Activated CD4-positive, alpha-beta memory T cell treated with anti-CD3 and anti-CD28 coated beads for 36 hours (primary cell): ENCODE measurements at regions not wholly inside any gene's neighbourhood (a gene's known extent, or its start where the extent isn't known, plus 50 kb on each side); places are given as distances from the start of the nearest gene placed in this dataset.
"Not testable (repeated sequence)": the region's sequence is repeated elsewhere in the genome, so short reads cannot be mapped to it uniquely, and the experiment has no call there.

Experiments used
- CTCF ChIA-PET: fragments of 350-600 bp; sonication (Branson Sonifier 250); formaldehyde crosslinking; loops from one replicate; lab custom pipeline; 2021; ENCODE audit warnings: antibody characterized with exemption, inconsistent platforms; lab: Charles Lee
- POLR2A ChIA-PET: fragments of 350-600 bp; sonication (Branson Sonifier 250); formaldehyde crosslinking; loops from one replicate; lab custom pipeline; 2021; ENCODE audit warnings: antibody characterized with exemption; lab: Charles Lee
- DNase-seq: peaks from one replicate; pipeline ENCODE4 v3.0.0-alpha.2; 2020
- H3K27ac Mint-ChIP-seq: one replicate; pipeline ENCODE4 v1.8.0; 2021; ENCODE audit warnings: mixed read lengths
- H3K27me3 Mint-ChIP-seq: one replicate; pipeline ENCODE4 v1.8.0; 2021; ENCODE audit warnings: mixed read lengths
- H3K36me3 Mint-ChIP-seq: one replicate; pipeline ENCODE4 v1.8.0; 2021; ENCODE audit warnings: mixed read lengths
- H3K4me1 Mint-ChIP-seq: one replicate; pipeline ENCODE4 v1.8.0; 2021; ENCODE audit warnings: low read depth, mixed read lengths
- H3K4me3 Mint-ChIP-seq: one replicate; pipeline ENCODE4 v1.8.0; 2021; ENCODE audit warnings: mild to moderate bottlenecking, mixed read lengths
- H3K9me3 Mint-ChIP-seq: one replicate; pipeline ENCODE4 v1.8.0; 2021; ENCODE audit warnings: mixed read lengths
- intact Hi-C: fragments of 100-400 bp; cut with micrococcal nuclease; formaldehyde crosslinking; loops from one replicate; pipeline ENCODE4 v1.15.1; 2023

- H3K27me3 Mint-ChIP-seq = peaks cover 23% of the 10 kb centered on the region
- intact Hi-C loops, CTCF ChIA-PET, H3K27ac Mint-ChIP-seq, H3K4me3 Mint-ChIP-seq, H3K9me3 Mint-ChIP-seq, POLR2A ChIA-PET, H3K36me3 Mint-ChIP-seq, DNase-seq: not testable (repeated sequence)
- H3K4me1 Mint-ChIP-seq = peaks cover 11% of the 10 kb centered on the region
Observed at GRCh38 chr6:165836648-165837047, 173.6 kb upstream of the PDE10A start.

DNA sequence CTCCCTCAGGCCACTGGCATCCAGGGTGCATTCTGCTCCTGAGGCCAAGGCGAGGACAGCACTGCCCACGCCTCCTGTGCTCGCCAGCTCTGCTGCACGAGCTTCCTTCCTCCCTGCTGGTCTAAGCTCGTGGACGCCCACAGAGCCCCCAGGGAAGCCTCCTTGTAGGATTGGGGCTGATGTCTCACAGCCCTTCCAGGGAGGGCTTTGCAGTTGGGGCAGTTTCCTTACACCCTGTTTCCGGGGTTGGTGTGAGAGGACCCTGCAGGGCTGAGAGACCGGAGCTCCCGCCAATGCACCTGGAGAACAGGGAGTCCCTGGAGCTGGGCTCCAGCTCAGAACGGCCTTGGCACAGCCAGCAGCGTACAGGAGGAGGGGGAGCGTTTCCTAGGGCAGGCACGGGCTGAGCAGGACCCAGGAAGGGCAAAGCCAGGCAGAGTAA is 172.4 kb upstream of the PDE10A start:
- intact Hi-C loops = no loop called here
- no peak for DNase-seq
- ChIA-PET POLR2A (no interaction called here), CTCF (no interaction called here)
- H3K4me3 Mint-ChIP-seq = no peak overlapping the region
- H3K9me3 Mint-ChIP-seq = no peaks in the 10 kb centered on the region
- H3K36me3 Mint-ChIP-seq = no peaks in the 10 kb centered on the region
- H3K27me3 Mint-ChIP-seq = peaks cover 22% of the 10 kb centered on the region
- no peak overlapping the region for H3K27ac Mint-ChIP-seq
- peaks cover 11% of the 10 kb centered on the region for H3K4me1 Mint-ChIP-seq

DNA sequence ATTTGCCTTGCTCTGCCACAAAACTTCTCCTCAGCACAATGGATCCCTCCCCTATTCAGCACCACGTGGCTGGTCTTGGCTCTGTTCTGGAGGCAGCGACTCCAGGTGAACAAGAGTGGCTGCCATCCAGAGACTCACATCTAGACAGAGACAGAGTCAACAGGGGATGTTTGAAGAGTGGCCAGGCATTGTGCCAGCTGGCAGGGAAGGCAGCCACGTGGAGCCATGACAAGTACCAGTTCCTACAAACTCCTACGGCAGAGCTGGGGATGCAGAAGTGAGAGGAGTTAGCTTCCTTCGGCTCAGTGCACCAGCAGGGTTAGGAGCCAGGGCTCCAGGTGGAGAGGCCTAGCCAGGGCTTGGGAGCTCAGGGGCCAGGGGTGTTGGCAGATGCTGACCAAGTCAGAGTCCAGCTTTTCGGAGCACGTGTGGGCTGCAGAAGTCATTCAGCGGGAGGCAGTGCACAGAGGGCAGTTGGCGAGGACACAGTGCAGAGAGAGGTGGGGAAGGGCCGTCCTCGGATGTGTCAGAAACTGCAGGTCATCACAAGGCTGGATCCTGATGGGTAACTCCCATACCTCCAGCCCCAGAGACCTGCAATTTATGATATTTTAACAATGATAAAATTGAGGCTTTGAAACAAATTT is 171.7 kb upstream of the PDE10A start:
- Mint-ChIP-seq H3K27me3 (peaks cover 21% of the 10 kb centered on the region), H3K9me3 (no peaks in the 10 kb centered on the region), H3K4me3 (no peak overlapping the region), H3K4me1 (peaks cover 11% of the 10 kb centered on the region), H3K36me3 (no peaks in the 10 kb centered on the region), H3K27ac (no peak overlapping the region)
- DNase-seq = no peak
- ChIA-PET CTCF (interaction anchor here (1.1 kb wide), 1 partner anchor 16 kb away, joined by 3 read pairs; no protein-coding TSS in a partner anchor), POLR2A (no interaction called here)
- intact Hi-C loops = no loop called here

GRCh38 chr6:165833355-165833754 is 170.3 kb upstream of the PDE10A start:
- H3K4me3 Mint-ChIP-seq = no peak overlapping the region
- H3K9me3 Mint-ChIP-seq = no peaks in the 10 kb centered on the region
- no peaks in the 10 kb centered on the region for H3K36me3 Mint-ChIP-seq
- ChIA-PET CTCF (interaction anchor here (1.1 kb wide), 1 partner anchor 17 kb away, joined by 3 read pairs; no protein-coding TSS in a partner anchor), POLR2A (no interaction called here)
- no peak overlapping the region for H3K27ac Mint-ChIP-seq
- H3K4me1 Mint-ChIP-seq = peaks cover 11% of the 10 kb centered on the region
- intact Hi-C loops = no loop called here
- DNase-seq = no peak
- H3K27me3 Mint-ChIP-seq = peaks cover 18% of the 10 kb centered on the region

DNA sequence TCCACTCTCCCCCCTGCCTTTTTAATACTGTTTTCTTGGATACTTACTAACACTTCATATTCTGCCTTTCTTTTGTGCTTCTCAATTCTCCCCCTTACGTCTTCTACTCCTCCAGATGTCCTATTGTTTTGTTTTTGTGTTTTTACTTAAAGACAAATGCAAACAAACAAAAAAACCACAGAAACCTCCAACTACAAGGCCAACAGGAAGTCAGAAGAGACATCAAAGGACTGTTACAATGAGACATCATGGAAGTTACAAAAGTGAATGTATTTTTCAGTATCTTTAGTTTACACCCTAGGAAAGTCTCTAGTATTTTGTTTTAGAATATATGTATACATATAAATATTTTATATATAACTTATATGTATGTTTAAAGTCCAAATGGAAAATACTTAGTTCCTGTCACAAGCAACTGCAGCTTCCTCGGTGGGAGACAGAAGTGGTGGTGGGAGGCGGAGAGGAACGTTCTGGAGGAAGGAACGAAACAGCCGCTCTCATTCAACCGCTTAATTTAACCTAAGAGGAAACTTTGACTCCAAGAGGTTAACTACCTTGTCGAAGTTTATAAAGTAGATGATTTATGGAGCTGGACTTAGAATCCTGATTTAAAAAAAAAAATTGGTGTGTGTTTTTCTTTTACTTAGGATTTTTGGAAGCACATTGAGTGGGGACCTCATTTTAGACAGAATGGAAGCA is 168.9 kb upstream of the PDE10A start:
- intact Hi-C loops = no loop called here
- CTCF ChIA-PET = no interaction called here
- no peak for DNase-seq
- Mint-ChIP-seq H3K27me3 (peaks cover 16% of the 10 kb centered on the region), H3K4me1 (peaks cover 11% of the 10 kb centered on the region), H3K9me3 (no peaks in the 10 kb centered on the region), H3K4me3 (no peak overlapping the region), H3K36me3 (no peaks in the 10 kb centered on the region), H3K27ac (no peak overlapping the region)
- POLR2A ChIA-PET = no interaction called here

DNA sequence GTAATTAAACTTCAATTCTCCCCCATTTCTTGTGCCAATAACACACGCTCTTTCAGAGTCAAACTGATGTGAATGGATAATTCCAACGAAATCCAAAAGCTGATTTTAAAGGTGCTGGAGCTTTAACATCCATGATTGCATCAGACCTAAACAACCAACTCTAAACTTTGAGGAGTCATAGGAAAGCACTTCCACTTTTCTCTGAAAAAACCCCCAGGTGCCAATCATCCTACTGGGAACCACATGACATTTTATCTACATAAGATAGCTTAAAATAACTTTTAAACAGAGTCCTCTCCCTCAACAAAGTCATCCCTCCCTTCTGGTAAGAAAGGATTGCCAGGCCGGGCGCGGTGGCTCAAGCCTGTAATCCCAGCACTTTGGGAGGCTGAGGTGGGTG is 167.7 kb upstream of the PDE10A start:
- ChIA-PET POLR2A (no interaction called here), CTCF (no interaction called here)
- peaks cover 11% of the 10 kb centered on the region for H3K4me1 Mint-ChIP-seq
- no peak overlapping the region for H3K4me3 Mint-ChIP-seq
- DNase-seq = no peak
- no peak overlapping the region for H3K27ac Mint-ChIP-seq
- H3K9me3 Mint-ChIP-seq = no peaks in the 10 kb centered on the region
- H3K36me3 Mint-ChIP-seq = no peaks in the 10 kb centered on the region
- peaks cover 13% of the 10 kb centered on the region for H3K27me3 Mint-ChIP-seq
- intact Hi-C loops = no loop called here

- Mint-ChIP-seq H3K36me3 (no peaks in the 10 kb centered on the region), H3K27ac (no peak overlapping the region), H3K27me3 (peaks cover 13% of the 10 kb centered on the region), H3K9me3 (no peaks in the 10 kb centered on the region), H3K4me1 (peaks cover 11% of the 10 kb centered on the region), H3K4me3 (no peak overlapping the region)
- CTCF ChIA-PET = no interaction called here
- intact Hi-C loops = no loop called here
- no peak for DNase-seq
- POLR2A ChIA-PET = no interaction called here
Observed at GRCh38 chr6:165829376-165829775, 166.3 kb upstream of the PDE10A start.

- no peak overlapping the region for H3K27ac Mint-ChIP-seq
- intact Hi-C loops = no loop called here
- ChIA-PET POLR2A (no interaction called here), CTCF (no interaction called here)
- no peaks in the 10 kb centered on the region for H3K36me3 Mint-ChIP-seq
- H3K4me1 Mint-ChIP-seq = peaks cover 4% of the 10 kb centered on the region
- H3K9me3 Mint-ChIP-seq = no peaks in the 10 kb centered on the region
- DNase-seq = no peak
- H3K4me3 Mint-ChIP-seq = no peak overlapping the region
- H3K27me3 Mint-ChIP-seq = peaks cover 6% of the 10 kb centered on the region
Observed at GRCh38 chr6:165827190-165827518, 164.1 kb upstream of the PDE10A start.

- Mint-ChIP-seq H3K27me3 (peaks cover 4% of the 10 kb centered on the region), H3K27ac (no peak overlapping the region), H3K4me1 (peaks cover under 1% of the 10 kb centered on the region), H3K9me3 (no peaks in the 10 kb centered on the region), H3K36me3 (no peaks in the 10 kb centered on the region), H3K4me3 (no peak overlapping the region)
- intact Hi-C loops = no loop called here
- DNase-seq = no peak
- CTCF ChIA-PET = no interaction called here
- POLR2A ChIA-PET = no interaction called here
Observed at GRCh38 chr6:165826487-165827189, 163.6 kb upstream of the PDE10A start.

DNA sequence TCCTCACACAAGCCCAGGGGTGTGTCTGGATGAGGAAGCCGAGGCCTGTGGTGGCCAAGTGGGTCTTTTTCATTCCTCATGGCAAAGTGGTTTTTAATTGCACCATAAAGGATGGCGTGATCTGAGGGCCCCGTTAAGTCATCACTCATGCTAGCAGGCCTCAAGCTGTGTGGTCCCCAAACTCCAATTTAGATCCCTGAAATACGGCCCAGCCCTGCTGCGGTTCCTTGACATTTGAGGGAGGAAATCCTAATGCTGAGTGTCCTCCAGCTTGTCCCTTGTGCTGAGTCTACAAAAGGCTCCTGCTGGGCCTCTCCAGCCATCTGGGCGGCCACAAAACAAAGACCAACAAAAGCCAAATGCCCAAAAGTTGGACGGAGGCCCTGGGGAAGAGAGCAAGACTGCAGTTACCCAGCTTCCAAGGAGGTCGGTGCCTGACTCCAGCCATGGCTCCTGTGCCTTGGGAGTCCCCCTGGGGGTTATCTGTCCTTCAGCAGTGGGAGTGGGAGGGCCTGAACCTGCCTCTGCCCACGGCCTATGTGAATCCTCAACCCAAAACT is 162.3 kb upstream of the PDE10A start:
- no peak for DNase-seq
- H3K9me3 Mint-ChIP-seq = no peaks in the 10 kb centered on the region
- H3K36me3 Mint-ChIP-seq = no peaks in the 10 kb centered on the region
- ChIA-PET CTCF (no interaction called here), POLR2A (no interaction called here)
- no peak overlapping the region for H3K4me3 Mint-ChIP-seq
- peaks cover 3% of the 10 kb centered on the region for H3K27me3 Mint-ChIP-seq
- H3K4me1 Mint-ChIP-seq = no peaks in the 10 kb centered on the region
- no peak overlapping the region for H3K27ac Mint-ChIP-seq
- intact Hi-C loops = no loop called here

DNA sequence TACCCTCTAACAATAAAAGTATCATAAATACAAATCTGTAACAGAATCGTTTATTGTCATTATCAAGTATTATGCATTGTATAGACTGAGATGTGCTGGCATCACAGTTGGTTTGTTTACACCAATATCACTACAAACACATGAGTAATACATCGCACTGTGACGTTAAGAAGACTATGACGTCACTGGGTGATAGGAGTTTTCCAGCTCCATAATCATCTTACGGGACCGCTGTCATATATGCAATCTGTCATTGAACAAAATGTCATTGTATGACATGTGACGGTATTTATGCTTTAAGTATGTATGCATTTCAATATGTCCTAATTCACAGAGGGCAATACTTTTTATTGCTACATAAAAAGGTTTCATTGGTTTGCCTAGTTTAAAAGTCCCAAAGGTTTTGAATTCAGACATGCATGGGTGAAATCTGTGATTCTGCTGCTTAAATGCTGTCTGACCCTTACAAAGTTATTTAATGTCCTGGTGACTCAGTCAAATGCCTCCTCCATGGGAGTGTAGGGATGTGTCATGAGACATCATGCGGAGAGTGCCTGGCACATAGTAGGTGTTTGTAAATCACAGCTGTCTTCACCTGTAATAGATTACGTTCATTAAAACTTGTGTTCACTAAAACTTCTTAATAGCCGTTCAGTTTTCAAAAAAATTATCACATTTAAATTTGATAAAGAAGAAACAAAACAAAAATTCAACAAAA is 160.7 kb upstream of the PDE10A start:
- Mint-ChIP-seq H3K27me3 (peaks cover 11% of the 10 kb centered on the region), H3K36me3 (no peaks in the 10 kb centered on the region), H3K4me3 (no peak overlapping the region), H3K27ac (no peak overlapping the region), H3K4me1 (no peaks in the 10 kb centered on the region), H3K9me3 (no peaks in the 10 kb centered on the region)
- intact Hi-C loops = no loop called here
- DNase-seq = no peak
- POLR2A ChIA-PET = no interaction called here
- CTCF ChIA-PET = no interaction called here

GRCh38 chr6:165822501-165822900 is 159.5 kb upstream of the PDE10A start:
- H3K27me3 Mint-ChIP-seq = peaks cover 19% of the 10 kb centered on the region
- no peak for DNase-seq
- ChIA-PET CTCF (no interaction called here), POLR2A (no interaction called here)
- H3K9me3 Mint-ChIP-seq = no peaks in the 10 kb centered on the region
- H3K36me3 Mint-ChIP-seq = no peaks in the 10 kb centered on the region
- no peak overlapping the region for H3K27ac Mint-ChIP-seq
- H3K4me1 Mint-ChIP-seq = no peaks in the 10 kb centered on the region
- intact Hi-C loops = no loop called here
- no peak overlapping the region for H3K4me3 Mint-ChIP-seq
